SK-N-SH (cell line): ENCODE measurements at regions not wholly inside any gene's neighbourhood (a gene's known extent, or its start where the extent isn't known, plus 50 kb on each side); places are given as distances from the start of the nearest gene placed in this dataset.

Experiments used
- CTCF ChIA-PET: fragments of 300-600, 350-600 bp; formaldehyde crosslinking; extraction: SDS; loops from one replicate; lab custom pipeline; 2021; lab: Yijun Ruan, JAX
- POLR2A ChIA-PET: fragments of 350-600 bp; sonication (Branson Sonifier 250); formaldehyde crosslinking; extraction: SDS; loops from one replicate; lab custom pipeline; 2020; ENCODE audit warnings: antibody characterized with exemption, inconsistent platforms; lab: Yijun Ruan, JAX
- DNase-seq: peaks from one replicate; pipeline ENCODE4 v3.0.0; 2012
- H2AFZ ChIP-seq: fragments of 200-600 bp; sonication (generic); 2 replicates; pipeline ENCODE4 v1.8.1; 2016; ENCODE audit warnings: antibody characterized with exemption, mild to moderate bottlenecking, low read depth
- H3F3A ChIP-seq: fragments of 200-600 bp; sonication (generic); replicated peaks from 2 replicates; pipeline ENCODE3; 2016; ENCODE audit warnings: antibody characterized with exemption, mild to moderate bottlenecking; ENCODE audit not compliant: insufficient read depth
- H3K27ac ChIP-seq, 2 experiments: fragments of 200-500 bp in 1 of 2; fragments of 200-600 bp in 1 of 2; sonication (Bioruptor generic) in 1 of 2; sonication (generic), shearing (Covaris generic) in 1 of 2; 2 replicates each; pipeline versions ENCODE4 v1.5.1 to v1.6.1; 2014 to 2016; ENCODE audit warnings: low read depth in 2 of 2, inconsistent platforms in 1 of 2, low read length in 1 of 2, mild to moderate bottlenecking in 1 of 2, mixed read lengths in 1 of 2
- H3K27me3 ChIP-seq: fragments of 200-600 bp; sonication (generic), shearing (Covaris generic); 2 replicates; pipeline ENCODE4 v1.6.1; 2016; ENCODE audit warnings: mixed run types; ENCODE audit not compliant: insufficient read depth
- H3K36me3 ChIP-seq, 2 experiments: fragments of 200-500 bp in 1 of 2; fragments of 200-600 bp in 1 of 2; sonication (Bioruptor generic) in 1 of 2; sonication (generic) in 1 of 2; replicated peaks in 1 of 2; 2 replicates each; pipeline versions ENCODE3 to v1.5.1; 2014 to 2016; ENCODE audit warnings: low read length in 1 of 2, mild to moderate bottlenecking in 1 of 2; ENCODE audit not compliant: insufficient read depth in 2 of 2, control insufficient read depth in 1 of 2
- H3K4me1 ChIP-seq, 2 experiments: fragments of 200-500 bp in 1 of 2; fragments of 200-600 bp in 1 of 2; sonication (Bioruptor generic) in 1 of 2; sonication (generic), shearing (Covaris generic) in 1 of 2; 2 replicates each; pipeline versions ENCODE4 v1.5.1 to v1.6.1; 2014 to 2016; ENCODE audit warnings: low read depth in 1 of 2, low read length in 1 of 2, mixed run types in 1 of 2; ENCODE audit not compliant: insufficient read depth in 2 of 2, control insufficient read depth in 1 of 2
- H3K4me2 ChIP-seq: fragments of 200-600 bp; sonication (generic), shearing (Covaris generic); 2 replicates; pipeline ENCODE4 v1.6.1; 2017; ENCODE audit warnings: mixed run types
- H3K4me3 ChIP-seq, 2 experiments: fragments of 200-500 bp in 1 of 2; fragments of 200-600 bp in 1 of 2; sonication (Bioruptor generic) in 1 of 2; sonication (generic), shearing (Covaris generic) in 1 of 2; 2 replicates each; pipeline versions ENCODE4 v1.5.1 to v1.8.1; 2014 to 2016; ENCODE audit warnings: low read depth in 2 of 2, inconsistent platforms in 1 of 2, low read length in 1 of 2, mild to moderate bottlenecking in 1 of 2, mixed read lengths in 1 of 2, moderate library complexity in 1 of 2
- H3K79me2 ChIP-seq: fragments of 200-600 bp; sonication (generic); 2 replicates; pipeline ENCODE4 v1.8.1; 2017; ENCODE audit warnings: mild to moderate bottlenecking; ENCODE audit not compliant: insufficient read depth
- H3K9ac ChIP-seq: fragments of 200-600 bp; sonication (generic); 2 replicates; pipeline ENCODE4 v1.6.1; 2017; ENCODE audit warnings: mixed run types
- H3K9me2 ChIP-seq: fragments of 200-600 bp; sonication (generic); 2 replicates; pipeline ENCODE4 v1.6.1; 2017; ENCODE audit warnings: mixed run types
- H3K9me3 ChIP-seq: fragments of 200-600 bp; sonication (generic); 2 replicates; pipeline ENCODE4 v1.6.1; 2017; ENCODE audit warnings: mixed run types, mild to moderate bottlenecking, moderate library complexity
- H4K20me1 ChIP-seq: fragments of 200-600 bp; sonication (generic); 2 replicates; pipeline ENCODE4 v1.6.1; 2017; ENCODE audit warnings: mild to moderate bottlenecking, mixed run types; ENCODE audit not compliant: insufficient read depth
- CHD2 ChIP-seq: fragments of 150-350 bp; IDR thresholded peaks from 2 replicates; pipeline ENCODE4 v1.6.1; 2018; ENCODE audit warnings: low read length; ENCODE audit not compliant: partially characterized antibody
- ELF1 ChIP-seq: IDR thresholded peaks from 2 replicates; pipeline ENCODE4 v1.4.0; 2012
- EP300 ChIP-seq, 2 experiments: IDR thresholded peaks; 2 replicates each; pipeline versions ENCODE4 v1.4.0 to v1.6.1; 2012; ENCODE audit warnings: borderline replicate concordance in 1 of 2, low read depth in 1 of 2, low read length in 1 of 2
- EZH2phosphoT487 ChIP-seq: fragments of 200-600 bp; sonication (generic); IDR thresholded peaks from 2 replicates; pipeline ENCODE4 v1.6.1; 2017; ENCODE audit warnings: low read depth, mixed run types, mild to moderate bottlenecking, antibody characterized with exemption, moderate library complexity, borderline replicate concordance
- FOXM1 ChIP-seq: IDR thresholded peaks from 2 replicates; pipeline ENCODE4 v1.4.0; 2012; ENCODE audit warnings: low read depth, mild to moderate bottlenecking
- GATA2 ChIP-seq: sonication (generic); formaldehyde crosslinking; IDR thresholded peaks from 2 replicates; pipeline ENCODE4 v1.5.0; 2020; ENCODE audit warnings: mild to moderate bottlenecking, missing genetic modification reagents
- MAX ChIP-seq: IDR thresholded peaks from 2 replicates; pipeline ENCODE4 v1.4.0; 2012; ENCODE audit warnings: low read depth
- MXI1 ChIP-seq: IDR thresholded peaks from 2 replicates; pipeline ENCODE4 v1.6.1; 2012; ENCODE audit warnings: mild to moderate bottlenecking, low read depth, low read length, improper control_type of control experiment
- NRF1 ChIP-seq: IDR thresholded peaks from 2 replicates; pipeline ENCODE4 v1.6.1; 2012; ENCODE audit warnings: low read depth, mild to moderate bottlenecking, low read length
- PBX3 ChIP-seq: IDR thresholded peaks from 2 replicates; pipeline ENCODE4; 2012
- POLR2AphosphoS5 ChIP-seq: IDR thresholded peaks from 2 replicates; pipeline ENCODE4 v1.6.1; 2012; ENCODE audit warnings: low read depth, low read length
- RAD21 ChIP-seq: IDR thresholded peaks from 2 replicates; pipeline ENCODE4 v1.6.1; 2012; ENCODE audit warnings: mild to moderate bottlenecking, low read length
- REST ChIP-seq: IDR thresholded peaks from 2 replicates; pipeline ENCODE4 v1.6.1; 2012; ENCODE audit warnings: mild to moderate bottlenecking, low read depth, low read length, moderate library complexity
- RXRA ChIP-seq: IDR thresholded peaks from 2 replicates; pipeline ENCODE4 v1.4.0; 2012; ENCODE audit warnings: low read depth, mild to moderate bottlenecking, borderline replicate concordance
- SMC3 ChIP-seq: IDR thresholded peaks from 2 replicates; pipeline ENCODE4 v1.6.1; 2012; ENCODE audit warnings: low read depth, low read length, improper control_type of control experiment
- TAF1 ChIP-seq: IDR thresholded peaks from 2 replicates; pipeline ENCODE4 v1.6.1; 2012; ENCODE audit warnings: low read depth, mild to moderate bottlenecking, low read length, moderate library complexity, borderline replicate concordance
- TEAD4 ChIP-seq: IDR thresholded peaks from 2 replicates; pipeline ENCODE4 v1.4.0; 2012; ENCODE audit warnings: mild to moderate bottlenecking, borderline replicate concordance; ENCODE audit not compliant: insufficient read depth
- TF ChIP-seq, protein P1 (sequence below): IDR thresholded peaks from 2 replicates; pipeline ENCODE4 v1.4.0; 2012; ENCODE audit warnings: low read depth, borderline replicate concordance
- TF ChIP-seq, protein P2 (sequence below): fragments of 200-600 bp; sonication (generic); IDR thresholded peaks from 2 replicates; pipeline ENCODE4 v1.6.1; 2017; ENCODE audit warnings: antibody characterized with exemption, mild to moderate bottlenecking, moderate library complexity

DNA sequence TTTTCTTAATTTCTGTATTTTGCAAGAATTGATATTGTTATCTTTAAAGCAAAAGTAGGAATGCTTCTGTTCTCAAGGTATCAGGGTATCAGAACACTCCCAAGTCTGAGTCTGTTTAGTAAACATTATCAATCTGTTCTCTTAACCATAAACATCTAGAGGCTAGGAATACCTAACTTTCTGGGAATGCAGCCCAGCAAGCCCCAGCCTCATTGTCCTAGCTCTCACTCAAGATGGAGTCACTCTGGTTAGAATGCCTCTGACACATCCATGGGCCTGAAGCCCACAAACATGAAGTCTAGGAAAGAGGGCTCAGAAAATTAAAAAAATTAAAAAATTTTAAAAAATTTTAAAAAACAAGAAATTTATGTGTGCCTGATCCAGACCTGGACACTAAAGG, 315.1 kb upstream of the DKK2 start:
- Histone ChIP-seq H3K27me3 (no peaks in the 10 kb centered on the region), H3K36me3 (no peaks in the 10 kb centered on the region)
- CTCF ChIA-PET = interaction anchor here (0.6 kb wide), 1 partner anchor 204 kb away, joined by 3 read pairs; no protein-coding TSS in a partner anchor
- TF ChIP-seq, protein P1, sequence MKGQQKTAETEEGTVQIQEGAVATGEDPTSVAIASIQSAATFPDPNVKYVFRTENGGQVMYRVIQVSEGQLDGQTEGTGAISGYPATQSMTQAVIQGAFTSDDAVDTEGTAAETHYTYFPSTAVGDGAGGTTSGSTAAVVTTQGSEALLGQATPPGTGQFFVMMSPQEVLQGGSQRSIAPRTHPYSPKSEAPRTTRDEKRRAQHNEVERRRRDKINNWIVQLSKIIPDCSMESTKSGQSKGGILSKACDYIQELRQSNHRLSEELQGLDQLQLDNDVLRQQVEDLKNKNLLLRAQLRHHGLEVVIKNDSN = no peak
- TF ChIP-seq RAD21 (no peak), MAX (no peak), ELF1 (no peak), FOXM1 (no peak), EZH2phosphoT487 (no peak), MXI1 (no peak), RXRA (no peak), CHD2 (no peak), TAF1 (no peak), EP300 (IDR thresholded peaks at IDR 0.05; ENCODE audit: borderline replicate concordance in 1 of 2, low read depth in 1 of 2, low read length in 1 of 2) (no peak), SMC3 (no peak), REST (no peak)
- TF ChIP-seq, all 33 proteins: peak for 0
- no peak for DNase-seq
- H3K4me1 ChIP-seq = peaks cover 7 to 21% of the 10 kb centered on the region in 2 experiments; a peak in 3 of 4 replicates
- no peak overlapping the region for H3K4me3 ChIP-seq
- no peak overlapping the region for H3K4me2 ChIP-seq
- no peaks in the 10 kb centered on the region for H3K9me3 ChIP-seq
- no peaks in the 10 kb centered on the region for H3K79me2 ChIP-seq
- no peak overlapping the region for H2AFZ ChIP-seq
- no peak overlapping the region for H3K27ac ChIP-seq
- H4K20me1 ChIP-seq = no peaks in the 10 kb centered on the region
- peaks cover 9% of the 10 kb centered on the region for H3F3A ChIP-seq
- POLR2A ChIA-PET = no interaction called here
- H3K9ac ChIP-seq = no peak overlapping the region
- H3K9me2 ChIP-seq = no peaks in the 10 kb centered on the region

DNA sequence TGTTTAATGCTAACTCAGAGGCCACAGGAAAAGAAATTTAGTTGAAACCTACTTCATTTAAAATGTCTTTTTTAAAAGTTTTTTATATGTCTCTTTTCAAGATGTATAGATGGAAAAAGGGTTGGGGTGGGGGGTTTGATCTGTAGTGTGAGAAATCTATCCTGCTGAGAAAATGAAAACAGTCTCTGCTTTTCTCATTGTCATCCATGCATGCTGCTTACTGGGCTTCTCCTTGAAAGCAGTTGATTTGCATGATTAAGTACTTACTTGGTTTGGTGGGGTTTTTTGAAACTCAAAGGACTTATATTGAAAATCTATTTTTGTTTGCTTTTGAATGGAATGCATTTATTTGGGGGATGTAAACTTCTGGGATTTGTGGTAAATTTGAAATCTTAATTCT, 313.6 kb upstream of the DKK2 start:
- peak overlapping the region; percentile 28 for H3K4me2 ChIP-seq
- CTCF ChIA-PET = no interaction called here
- TF ChIP-seq NRF1 = no peak
- TF ChIP-seq, protein P1 = no peak
- no peak for TF ChIP-seq PBX3
- no peak for TF ChIP-seq GATA2 (CRISPR knock-in tag)
- no peak for TF ChIP-seq EZH2phosphoT487
- TF ChIP-seq MAX = no peak
- TF ChIP-seq, protein P2, sequence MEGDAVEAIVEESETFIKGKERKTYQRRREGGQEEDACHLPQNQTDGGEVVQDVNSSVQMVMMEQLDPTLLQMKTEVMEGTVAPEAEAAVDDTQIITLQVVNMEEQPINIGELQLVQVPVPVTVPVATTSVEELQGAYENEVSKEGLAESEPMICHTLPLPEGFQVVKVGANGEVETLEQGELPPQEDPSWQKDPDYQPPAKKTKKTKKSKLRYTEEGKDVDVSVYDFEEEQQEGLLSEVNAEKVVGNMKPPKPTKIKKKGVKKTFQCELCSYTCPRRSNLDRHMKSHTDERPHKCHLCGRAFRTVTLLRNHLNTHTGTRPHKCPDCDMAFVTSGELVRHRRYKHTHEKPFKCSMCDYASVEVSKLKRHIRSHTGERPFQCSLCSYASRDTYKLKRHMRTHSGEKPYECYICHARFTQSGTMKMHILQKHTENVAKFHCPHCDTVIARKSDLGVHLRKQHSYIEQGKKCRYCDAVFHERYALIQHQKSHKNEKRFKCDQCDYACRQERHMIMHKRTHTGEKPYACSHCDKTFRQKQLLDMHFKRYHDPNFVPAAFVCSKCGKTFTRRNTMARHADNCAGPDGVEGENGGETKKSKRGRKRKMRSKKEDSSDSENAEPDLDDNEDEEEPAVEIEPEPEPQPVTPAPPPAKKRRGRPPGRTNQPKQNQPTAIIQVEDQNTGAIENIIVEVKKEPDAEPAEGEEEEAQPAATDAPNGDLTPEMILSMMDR = no peak
- TF ChIP-seq TEAD4 = no peak
- no peak for TF ChIP-seq POLR2AphosphoS5

More for the DNA sequence above, 313.6 kb upstream of the DKK2 start:
- no peaks in the 10 kb centered on the region for H3K9me2 ChIP-seq
- H3K79me2 ChIP-seq = no peaks in the 10 kb centered on the region
- no peaks in the 10 kb centered on the region for H3K9me3 ChIP-seq
- no peaks in the 10 kb centered on the region for H3K36me3 ChIP-seq
- no peak for DNase-seq
- no peaks in the 10 kb centered on the region for H3K27me3 ChIP-seq
- H3F3A ChIP-seq = peaks cover 9% of the 10 kb centered on the region
- peaks cover 7 to 21% of the 10 kb centered on the region in 2 experiments; a peak in 3 of 4 replicates for H3K4me1 ChIP-seq
- H2AFZ ChIP-seq = peak overlapping the region; percentile 59
- H4K20me1 ChIP-seq = no peaks in the 10 kb centered on the region
- no peak overlapping the region for H3K9ac ChIP-seq
- H3K27ac ChIP-seq = peak overlapping the region; percentile 40 to 59; a peak in 3 of 4 replicates
- no peak overlapping the region for H3K4me3 ChIP-seq
- POLR2A ChIA-PET = no interaction called here
